HCT116 (cell line): ENCODE measurements at regions not wholly inside any gene's neighbourhood (a gene's known extent, or its start where the extent isn't known, plus 50 kb on each side); places are given as distances from the start of the nearest gene placed in this dataset.

Experiments used
- ATAC-seq: fragments of 200-7000 bp; cut with Tn5 transposase; 2 replicates; pipeline ENCODE4 v1.9.1; 2020; ENCODE audit warnings: mild to moderate bottlenecking, moderate library complexity
- BruUV-seq: library from RNA; stranded (reverse); fragments of 400-500 nt; replicated peaks from 2 replicates; lab custom pipeline; 2021; lab: Mats Ljungman, UMichigan
- CTCF ChIA-PET: fragments of 300-600 bp; sonication (Branson Sonifier 250); formaldehyde crosslinking; loops from one replicate; lab custom pipeline; 2021; ENCODE audit warnings: antibody characterized with exemption; lab: Charles Lee
- POLR2A ChIA-PET: fragments of 300-600, 350-600 bp; sonication (Branson Sonifier 250); formaldehyde crosslinking; loops from one replicate; lab custom pipeline; 2021; ENCODE audit warnings: antibody characterized with exemption; lab: Charles Lee
- RAD21 ChIA-PET, 2 experiments: fragments of 300-600 bp; sonication (Branson Sonifier 250); formaldehyde crosslinking; loops; one replicate each; lab custom pipeline; 2023; ENCODE audit warnings: low total read pairs in 2 of 2; ENCODE audit not compliant: uncharacterized antibody in 2 of 2, unreplicated experiment in 2 of 2, low non-redundant PET in 1 of 2; lab: Charles Lee
- DNase-seq: peaks from one replicate; pipeline ENCODE4 v3.0.0-alpha.2; 2010; ENCODE audit warnings: low read depth, low spot score
- H2AFZ ChIP-seq: fragments of 200-600 bp; shearing (Covaris generic), sonication (generic); 2 replicates; pipeline ENCODE4 v1.6.1; 2017; ENCODE audit warnings: low read depth, mixed run types, mixed read lengths, antibody characterized with exemption, low read length; ENCODE audit not compliant: poor library complexity, severe bottlenecking
- H3K27ac ChIP-seq: 2 replicates; pipeline ENCODE4 v1.5.1; 2012; ENCODE audit warnings: low read depth, low read length
- H3K27me3 ChIP-seq: fragments of 200-600 bp; sonication (generic); 2 replicates; pipeline ENCODE4 v1.6.1; 2016; ENCODE audit warnings: mixed run types, low read length, mixed read lengths; ENCODE audit not compliant: insufficient read depth
- H3K36me3 ChIP-seq, 2 experiments: fragments of 200-500 bp in 1 of 2; fragments of 200-600 bp in 1 of 2; sonication (Bioruptor generic) in 1 of 2; sonication (generic) in 1 of 2; 2 replicates each; pipeline versions ENCODE4 v1.5.1 to v1.6.1; 2014 to 2016; ENCODE audit warnings: low read length in 2 of 2, inconsistent platforms in 1 of 2, mixed read lengths in 1 of 2, mixed run types in 1 of 2; ENCODE audit not compliant: insufficient read depth in 2 of 2, control insufficient read depth in 1 of 2
- H3K4me1 ChIP-seq, 2 experiments: fragments of 200-600 bp in 1 of 2; sonication (generic) in 1 of 2; 2 replicates each; pipeline versions ENCODE4 v1.5.1 to v1.6.1; 2012 to 2017; ENCODE audit warnings: low read length in 2 of 2, inconsistent platforms in 1 of 2, mild to moderate bottlenecking in 1 of 2, mixed read lengths in 1 of 2, mixed run types in 1 of 2, moderate library complexity in 1 of 2; ENCODE audit not compliant: insufficient read depth in 2 of 2, control insufficient read depth in 1 of 2
- H3K4me2 ChIP-seq: fragments of 200-600 bp; sonication (generic); 2 replicates; pipeline ENCODE4 v1.6.1; 2017; ENCODE audit warnings: mixed run types, low read length, mixed read lengths
- H3K4me3 ChIP-seq, 2 experiments: fragments of 200-600 bp in 1 of 2; sonication (generic) in 1 of 2; replicated peaks in 1 of 2; 2 replicates each; pipeline ENCODE4 v1.5.1; 2011 to 2016; ENCODE audit warnings: low read length in 2 of 2, control low read depth in 1 of 2, low read depth in 1 of 2, mild to moderate bottlenecking in 1 of 2, mixed read lengths in 1 of 2, mixed run types in 1 of 2
- H3K79me2 ChIP-seq: fragments of 200-600 bp; sonication (generic); 2 replicates; pipeline ENCODE4 v1.6.1; 2017; ENCODE audit warnings: mild to moderate bottlenecking, mixed run types, low read length, moderate library complexity, mixed read lengths; ENCODE audit not compliant: insufficient read depth
- H3K9ac ChIP-seq: fragments of 200-600 bp; sonication (generic); 2 replicates; pipeline ENCODE4 v1.6.1; 2016; ENCODE audit warnings: low read length, mixed read lengths
- H3K9me2 ChIP-seq: fragments of 200-600 bp; sonication (generic), shearing (Covaris generic); 2 replicates; pipeline ENCODE4 v1.6.1; 2017; ENCODE audit warnings: mixed run types, mild to moderate bottlenecking, moderate library complexity; ENCODE audit not compliant: insufficient read depth
- H3K9me3 ChIP-seq, 2 experiments: fragments of 200-500 bp in 1 of 2; fragments of 200-600 bp in 1 of 2; sonication (Bioruptor generic) in 1 of 2; sonication (generic) in 1 of 2; 2 replicates each; pipeline ENCODE4 v1.6.1; 2014 to 2017; ENCODE audit warnings: low read length in 2 of 2, mixed read lengths in 2 of 2, inconsistent platforms in 1 of 2, low read depth in 1 of 2, mild to moderate bottlenecking in 1 of 2, mixed run types in 1 of 2, moderate library complexity in 1 of 2; ENCODE audit not compliant: control insufficient read depth in 1 of 2, insufficient read depth in 1 of 2
- H4K20me1 ChIP-seq: fragments of 200-600 bp; sonication (generic), shearing (Covaris generic); 2 replicates; pipeline ENCODE4 v1.6.1; 2017; ENCODE audit warnings: mixed run types, mild to moderate bottlenecking, moderate library complexity; ENCODE audit not compliant: insufficient read depth
- ATF3 ChIP-seq: IDR thresholded peaks from 2 replicates; pipeline ENCODE4 v1.6.1; 2012
- CEBPB ChIP-seq: IDR thresholded peaks from 2 replicates; pipeline ENCODE4 v1.6.1; 2012; ENCODE audit warnings: low read depth
- POLR2A ChIP-seq: IDR thresholded peaks from 2 replicates; pipeline ENCODE4 v1.7.0; 2011; ENCODE audit warnings: borderline replicate concordance; ENCODE audit not compliant: insufficient read depth, insufficient read length; ENCODE audit errors: extremely low read depth
- POLR2AphosphoS5 ChIP-seq: IDR thresholded peaks from 2 replicates; pipeline ENCODE4 v1.6.1; 2011; ENCODE audit warnings: mild to moderate bottlenecking, low read depth, low read length, moderate library complexity
- SIN3A ChIP-seq: IDR thresholded peaks from 2 replicates; pipeline ENCODE4 v1.6.1; 2012; ENCODE audit warnings: low read depth
- SP1 ChIP-seq: IDR thresholded peaks from 2 replicates; pipeline ENCODE4 v1.6.1; 2012; ENCODE audit warnings: low read depth
- YY1 ChIP-seq: IDR thresholded peaks from 2 replicates; pipeline ENCODE4 v1.6.1; 2011; ENCODE audit warnings: low read length, low read depth, moderate library complexity, mild to moderate bottlenecking; ENCODE audit not compliant: insufficient replicate concordance; ENCODE audit errors: extremely low read depth
- ZBTB33 ChIP-seq: IDR thresholded peaks from 2 replicates; pipeline ENCODE4 v1.6.1; 2011; ENCODE audit warnings: mild to moderate bottlenecking, low read length, moderate library complexity; ENCODE audit not compliant: insufficient replicate concordance; ENCODE audit errors: extremely low read depth
- intact Hi-C: fragments of 100-400 bp; cut with micrococcal nuclease; formaldehyde crosslinking; loops from 2 replicates; pipeline ENCODE4 v1.10.0; 2022
- TF ChIP-seq, protein P1 (sequence below): IDR thresholded peaks from 2 replicates; pipeline ENCODE4 v1.6.1; 2012; ENCODE audit warnings: low read depth
- TF ChIP-seq, protein P2 (sequence below), 3 experiments: fragments of 200-600 bp in 1 of 3; sonication (generic) in 1 of 3; IDR thresholded peaks in 2 of 3; conservative IDR thresholded peaks in 1 of 3; 2 replicates each; pipeline ENCODE4 v1.5.1; 2012 to 2017; ENCODE audit warnings: low read depth in 2 of 3, low read length in 2 of 3, antibody characterized with exemption in 1 of 3, borderline replicate concordance in 1 of 3, control low read depth in 1 of 3, mild to moderate bottlenecking in 1 of 3, mixed read lengths in 1 of 3, mixed run types in 1 of 3, moderate library complexity in 1 of 3; ENCODE audit not compliant: insufficient read depth in 1 of 3

GRCh38 chr3:154791611-154792010 is 288.5 kb upstream of the MME start:
- RAD21 ChIA-PET: no interaction called here
- Histone ChIP-seq H3K9me3 (no peaks in the 10 kb centered on the region), H4K20me1 (no peaks in the 10 kb centered on the region), H3K4me1 (no peaks in the 10 kb centered on the region), H3K36me3 (no peaks in the 10 kb centered on the region)
- intact Hi-C loops: no loop called here
- CTCF ChIA-PET: no interaction called here
- TF ChIP-seq SP1: no peak
- no peak for TF ChIP-seq YY1
- no peak for TF ChIP-seq ZBTB33
- TF ChIP-seq, protein P1, sequence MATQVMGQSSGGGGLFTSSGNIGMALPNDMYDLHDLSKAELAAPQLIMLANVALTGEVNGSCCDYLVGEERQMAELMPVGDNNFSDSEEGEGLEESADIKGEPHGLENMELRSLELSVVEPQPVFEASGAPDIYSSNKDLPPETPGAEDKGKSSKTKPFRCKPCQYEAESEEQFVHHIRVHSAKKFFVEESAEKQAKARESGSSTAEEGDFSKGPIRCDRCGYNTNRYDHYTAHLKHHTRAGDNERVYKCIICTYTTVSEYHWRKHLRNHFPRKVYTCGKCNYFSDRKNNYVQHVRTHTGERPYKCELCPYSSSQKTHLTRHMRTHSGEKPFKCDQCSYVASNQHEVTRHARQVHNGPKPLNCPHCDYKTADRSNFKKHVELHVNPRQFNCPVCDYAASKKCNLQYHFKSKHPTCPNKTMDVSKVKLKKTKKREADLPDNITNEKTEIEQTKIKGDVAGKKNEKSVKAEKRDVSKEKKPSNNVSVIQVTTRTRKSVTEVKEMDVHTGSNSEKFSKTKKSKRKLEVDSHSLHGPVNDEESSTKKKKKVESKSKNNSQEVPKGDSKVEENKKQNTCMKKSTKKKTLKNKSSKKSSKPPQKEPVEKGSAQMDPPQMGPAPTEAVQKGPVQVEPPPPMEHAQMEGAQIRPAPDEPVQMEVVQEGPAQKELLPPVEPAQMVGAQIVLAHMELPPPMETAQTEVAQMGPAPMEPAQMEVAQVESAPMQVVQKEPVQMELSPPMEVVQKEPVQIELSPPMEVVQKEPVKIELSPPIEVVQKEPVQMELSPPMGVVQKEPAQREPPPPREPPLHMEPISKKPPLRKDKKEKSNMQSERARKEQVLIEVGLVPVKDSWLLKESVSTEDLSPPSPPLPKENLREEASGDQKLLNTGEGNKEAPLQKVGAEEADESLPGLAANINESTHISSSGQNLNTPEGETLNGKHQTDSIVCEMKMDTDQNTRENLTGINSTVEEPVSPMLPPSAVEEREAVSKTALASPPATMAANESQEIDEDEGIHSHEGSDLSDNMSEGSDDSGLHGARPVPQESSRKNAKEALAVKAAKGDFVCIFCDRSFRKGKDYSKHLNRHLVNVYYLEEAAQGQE: no peak
- TF ChIP-seq POLR2A: no peak
- no peak for TF ChIP-seq CEBPB
- TF ChIP-seq, protein P2, sequence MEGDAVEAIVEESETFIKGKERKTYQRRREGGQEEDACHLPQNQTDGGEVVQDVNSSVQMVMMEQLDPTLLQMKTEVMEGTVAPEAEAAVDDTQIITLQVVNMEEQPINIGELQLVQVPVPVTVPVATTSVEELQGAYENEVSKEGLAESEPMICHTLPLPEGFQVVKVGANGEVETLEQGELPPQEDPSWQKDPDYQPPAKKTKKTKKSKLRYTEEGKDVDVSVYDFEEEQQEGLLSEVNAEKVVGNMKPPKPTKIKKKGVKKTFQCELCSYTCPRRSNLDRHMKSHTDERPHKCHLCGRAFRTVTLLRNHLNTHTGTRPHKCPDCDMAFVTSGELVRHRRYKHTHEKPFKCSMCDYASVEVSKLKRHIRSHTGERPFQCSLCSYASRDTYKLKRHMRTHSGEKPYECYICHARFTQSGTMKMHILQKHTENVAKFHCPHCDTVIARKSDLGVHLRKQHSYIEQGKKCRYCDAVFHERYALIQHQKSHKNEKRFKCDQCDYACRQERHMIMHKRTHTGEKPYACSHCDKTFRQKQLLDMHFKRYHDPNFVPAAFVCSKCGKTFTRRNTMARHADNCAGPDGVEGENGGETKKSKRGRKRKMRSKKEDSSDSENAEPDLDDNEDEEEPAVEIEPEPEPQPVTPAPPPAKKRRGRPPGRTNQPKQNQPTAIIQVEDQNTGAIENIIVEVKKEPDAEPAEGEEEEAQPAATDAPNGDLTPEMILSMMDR (IDR thresholded peaks at IDR 0.05 in 2 of 3, conservative IDR thresholded peaks at IDR 0.05 in 1 of 3; ENCODE audit: borderline replicate concordance in 1 of 3, insufficient read depth in 1 of 3, low read depth in 2 of 3, low read length in 2 of 3): no peak
- TF ChIP-seq SIN3A: no peak
- TF ChIP-seq POLR2AphosphoS5: no peak
- no peak for TF ChIP-seq ATF3
- TF ChIP-seq, all 23 proteins: peak for 0
- DNase-seq (no peak), ATAC-seq (no peak)
- no TSS peak for BruUV-seq
- no peaks in the 10 kb centered on the region for H3K79me2 ChIP-seq
- no peak overlapping the region for H2AFZ ChIP-seq
- POLR2A ChIA-PET: no interaction called here
- H3K27me3 ChIP-seq: no peaks in the 10 kb centered on the region
- H3K9ac ChIP-seq: no peak overlapping the region
- no peak overlapping the region for H3K4me2 ChIP-seq
- H3K27ac ChIP-seq: no peak overlapping the region
- no peak overlapping the region for H3K4me3 ChIP-seq
- H3K9me2 ChIP-seq: no peaks in the 10 kb centered on the region
